Breast epithelium (tissue), 4 donors: ENCODE measurements at regions not wholly inside any gene's neighbourhood (a gene's known extent, or its start where the extent isn't known, plus 50 kb on each side); places are given as distances from the start of the nearest gene placed in this dataset.

Experiments used
- DNase-seq, 2 donors: peaks; one replicate each; pipeline ENCODE4 v3.0.0-alpha.2; 2019; ENCODE audit warnings: low spot score in 2 of 2
- H3K27ac ChIP-seq, 2 donors: fragments of 200-600 bp; sonication (generic) in 1 of 2; one replicate each; pipeline ENCODE4 v1.5.1; 2016 to 2019; ENCODE audit warnings: mild to moderate bottlenecking in 1 of 2
- H3K27me3 ChIP-seq, 2 donors: fragments of 200-600 bp; sonication (generic) in 1 of 2; one replicate each; pipeline versions ENCODE4 v1.5.1 to v1.6.0; 2017 to 2019; ENCODE audit warnings: control low read depth in 1 of 2, mild to moderate bottlenecking in 1 of 2
- H3K36me3 ChIP-seq: fragments of 200-600 bp; one replicate; pipeline ENCODE4 v1.5.1; 2019
- H3K4me1 ChIP-seq, 2 donors: fragments of 200-600 bp; sonication (generic); one replicate each; pipeline ENCODE4 v1.5.1; 2016 to 2019; ENCODE audit warnings: control low read depth in 1 of 2
- H3K4me3 ChIP-seq, 3 donors: fragments of 200-600 bp; sonication (generic); 1 replicate in 2 of 3; 2 replicates in 1 of 3; pipeline ENCODE4 v1.5.1; 2016 to 2019; ENCODE audit warnings: mild to moderate bottlenecking in 3 of 3, moderate library complexity in 2 of 3
- H3K9me3 ChIP-seq, 2 donors: fragments of 200-600 bp; sonication (generic) in 1 of 2; one replicate each; pipeline ENCODE4 v1.5.1; 2016 to 2019; ENCODE audit warnings: control low read depth in 1 of 2
- CTCF ChIP-seq, 3 donors: fragments of 450-650 bp; IDR thresholded peaks; one replicate each; pipeline ENCODE4 v1.5.1; 2016 to 2017; ENCODE audit warnings: antibody characterized with exemption in 3 of 3, mild to moderate bottlenecking in 3 of 3, moderate library complexity in 3 of 3
- POLR2A ChIP-seq: fragments of 450-650 bp; IDR thresholded peaks from one replicate; pipeline ENCODE4 v1.6.1; 2016; ENCODE audit warnings: antibody characterized with exemption, mild to moderate bottlenecking, moderate library complexity
- POLR2AphosphoS5 ChIP-seq, 3 donors: sonication (generic); formaldehyde crosslinking; IDR thresholded peaks; one replicate each; pipeline ENCODE4 v1.6.1; 2017; ENCODE audit warnings: antibody characterized with exemption in 3 of 3
- intact Hi-C: fragments of 100-400 bp; cut with DNase I; formaldehyde crosslinking; loops from one replicate; pipeline ENCODE4 v1.15.1; 2023; ENCODE audit warnings: low total_unique reads

GRCh38 chr6:23091795-23092194 is 522.4 kb downstream of the HDGFL1 start:
- no peak overlapping the region for H3K4me3 ChIP-seq
- H3K27ac ChIP-seq = no peak overlapping the region
- no peaks in the 10 kb centered on the region for H3K4me1 ChIP-seq
- no peaks in the 10 kb centered on the region for H3K36me3 ChIP-seq
- no peaks in the 10 kb centered on the region for H3K27me3 ChIP-seq
- intact Hi-C loops = no loop called here
- peaks cover 0 to 12% of the 10 kb centered on the region in 2 donors for H3K9me3 ChIP-seq
- DNase-seq = no peak
- TF ChIP-seq POLR2AphosphoS5 (IDR thresholded peaks at IDR 0.05) (no peak), POLR2A (no peak), CTCF (IDR thresholded peaks at IDR 0.05) (no peak)

- Histone ChIP-seq H3K27me3 (no peaks in the 10 kb centered on the region), H3K27ac (no peak overlapping the region), H3K4me3 (no peak overlapping the region), H3K9me3 (peaks cover 0 to 16% of the 10 kb centered on the region in 2 donors), H3K36me3 (no peaks in the 10 kb centered on the region), H3K4me1 (no peaks in the 10 kb centered on the region)
- intact Hi-C loops = no loop called here
- no peak for DNase-seq
- TF ChIP-seq POLR2A (no peak), CTCF (IDR thresholded peaks at IDR 0.05) (no peak), POLR2AphosphoS5 (IDR thresholded peaks at IDR 0.05) (no peak)
These were observed 527.5 kb downstream of the HDGFL1 start for GRCh38 chr6:23096876-23097275.

GRCh38 chr6:23097566-23097965 is 528.2 kb downstream of the HDGFL1 start:
- Histone ChIP-seq H3K4me3 (no peak overlapping the region), H3K9me3 (peaks cover 0 to 16% of the 10 kb centered on the region in 2 donors), H3K27me3 (no peaks in the 10 kb centered on the region), H3K27ac (no peak overlapping the region), H3K4me1 (no peaks in the 10 kb centered on the region), H3K36me3 (no peaks in the 10 kb centered on the region)
- no peak for DNase-seq
- intact Hi-C loops = no loop called here
- no peak for TF ChIP-seq CTCF (IDR thresholded peaks at IDR 0.05)
- no peak for TF ChIP-seq POLR2AphosphoS5 (IDR thresholded peaks at IDR 0.05)
- TF ChIP-seq POLR2A = no peak

- no peak for DNase-seq
- no peaks in the 10 kb centered on the region for H3K9me3 ChIP-seq
- no peaks in the 10 kb centered on the region for H3K27me3 ChIP-seq
- no peaks in the 10 kb centered on the region for H3K36me3 ChIP-seq
- H3K4me3 ChIP-seq = no peak overlapping the region
- H3K4me1 ChIP-seq = no peaks in the 10 kb centered on the region
- no peak for TF ChIP-seq POLR2AphosphoS5 (IDR thresholded peaks at IDR 0.05)
- no peak for TF ChIP-seq POLR2A
- no peak for TF ChIP-seq CTCF (IDR thresholded peaks at IDR 0.05)
- intact Hi-C loops = no loop called here
- no peak overlapping the region for H3K27ac ChIP-seq
These were observed 537.6 kb downstream of the HDGFL1 start for GRCh38 chr6:23106951-23107350.

- H3K27me3 ChIP-seq = no peaks in the 10 kb centered on the region
- H3K9me3 ChIP-seq = peaks cover 10 to 23% of the 10 kb centered on the region in 2 donors
- DNase-seq = no peak
- no peak for TF ChIP-seq POLR2AphosphoS5 (IDR thresholded peaks at IDR 0.05)
- TF ChIP-seq POLR2A = no peak
- no peak for TF ChIP-seq CTCF (IDR thresholded peaks at IDR 0.05)
- no peaks in the 10 kb centered on the region for H3K4me1 ChIP-seq
- no peak overlapping the region for H3K4me3 ChIP-seq
- intact Hi-C loops = no loop called here
- no peak overlapping the region for H3K27ac ChIP-seq
- H3K36me3 ChIP-seq = no peaks in the 10 kb centered on the region
These were observed 542.6 kb downstream of the HDGFL1 start for GRCh38 chr6:23111984-23112383.
